ENCODE measurements at regions not wholly inside any gene's neighbourhood (a gene's known extent, or its start where the extent isn't known, plus 50 kb on each side); places are given as distances from the start of the nearest gene placed in this dataset.
"Not testable (repeated sequence)": the region's sequence is repeated elsewhere in the genome, so short reads cannot be mapped to it uniquely, and the experiment has no call there.

DNA sequence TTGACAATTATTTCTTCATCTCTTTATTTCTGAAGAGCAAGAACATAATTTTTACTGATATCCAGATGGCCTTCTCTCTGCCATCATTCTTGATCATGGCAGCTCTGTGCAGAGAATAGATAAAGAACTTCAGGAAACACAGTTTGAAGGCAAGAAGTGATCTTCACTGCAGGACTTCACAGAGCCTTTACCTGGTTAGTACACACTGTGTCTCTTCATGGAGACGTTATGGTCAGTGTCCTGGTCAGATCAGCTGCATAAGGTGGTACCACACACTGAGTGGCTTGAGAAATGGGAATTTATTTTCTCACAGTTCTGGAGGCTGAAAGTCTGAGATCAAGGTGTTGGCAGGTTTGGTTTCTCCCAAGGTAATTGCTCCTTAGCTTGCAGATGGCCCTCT is 129.5 kb downstream of the UTP18 start:
- DNase-seq (ENCODE audit: low spot score), result no peak

DNA sequence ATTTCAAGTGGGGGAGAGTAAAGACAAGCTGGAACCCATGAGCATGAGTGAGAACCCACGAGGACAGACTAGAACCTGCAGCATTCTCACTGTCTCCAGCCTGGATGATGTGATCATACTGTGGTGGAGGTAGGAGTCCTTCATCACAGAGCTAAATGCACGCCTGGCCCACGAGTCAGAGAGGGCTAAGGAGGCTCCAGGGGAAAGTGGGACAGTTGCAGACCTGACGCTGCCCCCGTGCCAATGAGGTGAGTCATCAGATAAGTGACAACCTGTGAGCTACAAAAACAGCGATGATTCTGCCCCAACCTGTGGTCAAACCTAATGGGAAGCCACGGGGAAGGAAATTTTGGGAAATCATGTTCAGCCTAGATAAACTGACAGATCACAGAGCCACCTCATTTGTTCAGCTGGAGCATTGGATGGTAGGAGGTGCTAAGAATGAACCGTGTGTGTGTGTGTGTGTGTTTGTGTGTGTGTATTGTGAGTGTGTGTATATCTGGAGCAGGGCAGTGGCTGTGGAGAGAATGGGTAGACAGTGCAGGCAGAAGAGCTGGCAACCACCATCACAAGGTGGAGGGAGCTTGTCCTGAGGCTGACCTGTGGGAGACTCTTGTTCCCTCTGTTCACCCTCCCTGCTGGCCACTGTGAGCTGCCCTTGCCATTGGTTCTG is 131.8 kb downstream of the UTP18 start:
- DNase-seq (ENCODE audit: low spot score), result no peak

DNA sequence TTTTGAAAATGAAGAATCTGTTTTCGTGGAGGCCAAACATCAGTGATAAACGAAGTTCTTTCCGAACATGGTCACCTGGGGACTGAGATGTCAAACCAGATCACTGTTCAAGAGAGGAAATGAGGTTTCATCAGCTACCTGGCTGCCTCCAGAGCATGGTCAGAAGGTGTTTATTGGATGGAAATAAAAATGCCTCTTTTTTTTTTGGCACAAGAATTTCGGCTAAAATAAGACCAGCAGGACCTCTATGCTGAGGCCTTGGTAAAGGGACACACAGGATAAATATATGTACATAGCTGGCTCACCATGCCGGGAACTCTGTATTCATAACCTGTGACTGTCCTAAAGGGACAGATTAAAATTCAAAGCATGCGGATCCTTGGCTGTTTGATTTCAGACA is 135.3 kb downstream of the UTP18 start:
- DNase-seq (ENCODE audit: low spot score), result no peak

DNA sequence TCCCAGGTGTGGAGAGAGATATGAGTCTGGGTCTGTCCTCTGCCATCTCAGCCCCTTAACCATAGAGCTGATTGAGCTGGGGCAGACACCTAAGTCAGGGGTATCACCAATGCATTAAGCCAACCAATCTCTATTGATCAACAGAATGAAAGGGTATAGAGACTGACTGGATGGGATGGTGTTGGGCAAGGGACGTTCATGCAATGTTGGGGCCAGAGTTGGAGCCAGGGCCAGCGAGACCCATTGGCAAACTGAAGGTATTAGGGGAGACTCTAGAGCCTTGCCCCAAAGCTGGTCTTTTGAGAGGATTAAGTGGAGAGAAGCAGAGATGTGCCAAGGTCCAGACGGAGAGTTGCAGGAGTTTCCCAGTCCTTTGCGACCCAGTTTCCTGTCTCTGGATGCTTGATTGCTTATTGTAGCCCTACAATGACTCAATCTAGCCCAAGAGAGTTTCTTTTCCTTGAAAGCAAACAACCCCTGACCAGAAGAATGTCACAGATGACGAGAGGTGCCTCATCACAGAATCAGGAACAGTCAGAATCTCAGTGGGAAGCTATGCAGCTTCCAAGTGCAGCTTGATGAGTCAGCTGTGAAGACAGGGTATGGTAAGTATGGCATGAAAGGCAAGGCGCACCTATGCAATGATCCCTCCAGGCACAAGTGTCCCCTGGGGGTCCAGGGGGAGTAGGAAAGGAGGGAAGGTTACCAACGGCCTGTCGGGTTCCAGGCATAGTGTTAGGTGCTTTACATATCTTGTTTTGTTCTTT is 137.2 kb downstream of the UTP18 start:
- DNase-seq (ENCODE audit: low spot score), result no peak

DNA sequence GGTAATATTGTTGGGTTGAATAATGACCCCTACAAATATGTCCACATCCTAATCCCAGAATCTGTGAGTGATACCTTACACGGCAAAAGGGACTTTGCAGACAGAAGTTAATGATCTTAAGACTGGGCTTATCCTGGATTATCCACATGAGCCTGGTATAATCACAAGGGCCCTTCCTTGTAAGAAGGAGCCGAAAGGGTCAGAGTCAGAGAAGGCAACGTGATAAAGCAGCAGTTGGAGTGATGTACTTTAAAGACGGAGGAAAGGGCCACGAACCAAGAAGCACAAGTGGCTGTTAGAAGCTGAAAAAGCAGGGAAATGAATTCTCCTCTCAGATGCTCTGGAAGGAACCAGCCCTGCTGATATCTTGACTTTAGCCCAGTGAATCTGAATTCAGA is 137.8 kb downstream of the UTP18 start:
- no peak for DNase-seq (ENCODE audit: low spot score)

DNA sequence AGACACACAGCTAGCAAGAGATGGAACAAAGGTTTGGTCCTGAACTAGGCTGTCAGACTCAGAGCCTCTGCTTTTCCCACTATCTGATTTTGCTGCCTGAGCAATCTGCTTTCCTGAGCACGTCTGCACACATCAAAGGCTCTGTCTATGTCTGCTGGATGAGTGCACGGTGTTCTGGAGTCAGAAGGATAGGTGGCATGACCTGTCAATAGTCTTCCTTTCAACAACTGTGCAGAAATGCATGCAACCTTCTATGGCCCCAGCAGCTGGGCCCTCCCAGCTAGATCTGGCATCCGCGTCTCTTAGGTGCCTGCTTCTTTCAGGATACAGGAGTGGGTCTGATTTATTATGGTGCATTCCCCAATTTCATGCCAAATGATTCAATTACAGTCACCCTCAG is 138.3 kb downstream of the UTP18 start:
- DNase-seq (ENCODE audit: low spot score), result no peak

DNA sequence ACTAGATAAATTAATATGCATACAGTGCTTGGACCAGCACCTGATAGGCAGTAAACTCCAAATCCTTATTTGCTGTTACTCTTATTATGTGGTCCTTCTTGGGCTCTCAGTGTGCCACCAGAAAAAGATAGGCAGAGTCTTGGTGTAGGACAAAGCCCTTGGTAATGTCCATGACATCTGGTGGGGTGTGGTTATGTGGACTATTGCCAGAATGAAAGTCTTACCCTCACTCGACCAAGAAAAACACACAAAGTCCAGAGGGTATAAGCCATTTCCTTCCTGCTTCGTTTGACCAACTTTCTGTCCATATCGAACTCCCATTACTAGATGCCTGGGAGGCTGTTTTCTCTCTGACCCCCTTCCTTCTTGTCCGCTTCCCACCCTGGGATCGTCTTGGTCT is 140.9 kb downstream of the UTP18 start:
- DNase-seq (ENCODE audit: low spot score), result no peak

DNA sequence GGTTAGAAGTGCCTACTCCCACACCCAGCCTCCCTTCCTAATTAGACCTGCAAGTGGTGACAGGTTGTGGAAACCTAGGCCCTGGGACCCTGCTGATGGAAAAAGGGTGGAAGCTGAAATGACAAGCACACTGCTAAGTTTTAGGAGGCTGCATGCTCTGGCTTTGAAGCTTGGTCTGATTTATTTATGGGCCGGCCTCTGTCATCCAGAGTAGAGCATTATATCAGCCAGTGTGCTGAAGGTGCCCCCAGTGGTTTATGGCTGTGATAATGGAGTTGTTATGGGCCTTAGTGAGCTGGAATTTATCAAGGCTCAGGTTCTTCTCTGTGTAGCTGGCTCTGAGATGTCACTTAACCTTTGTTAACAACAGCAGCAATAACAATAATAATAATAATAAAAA is 142.6 kb downstream of the UTP18 start:
- no peak for DNase-seq (ENCODE audit: low spot score)

DNA sequence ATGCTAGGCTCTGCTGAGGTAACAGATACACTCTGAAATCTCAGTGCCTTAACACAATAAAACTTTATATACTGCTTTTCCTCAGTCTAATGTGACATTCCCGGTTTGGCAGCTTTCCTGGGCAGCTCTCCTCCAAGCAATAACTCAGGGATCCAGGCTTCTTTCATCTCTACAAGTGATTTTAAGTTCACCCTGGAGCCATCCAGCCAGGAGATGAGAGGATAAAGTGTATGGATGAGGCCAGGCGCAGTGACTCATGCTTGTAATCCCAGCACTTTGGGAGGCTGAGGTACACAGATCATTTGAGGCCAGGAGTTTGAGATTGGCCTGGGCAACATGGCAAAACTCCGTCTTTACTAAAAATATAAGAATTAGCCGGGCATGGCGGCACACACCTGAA is 147.2 kb downstream of the UTP18 start:
- DNase-seq (ENCODE audit: low spot score), result no peak

DNA sequence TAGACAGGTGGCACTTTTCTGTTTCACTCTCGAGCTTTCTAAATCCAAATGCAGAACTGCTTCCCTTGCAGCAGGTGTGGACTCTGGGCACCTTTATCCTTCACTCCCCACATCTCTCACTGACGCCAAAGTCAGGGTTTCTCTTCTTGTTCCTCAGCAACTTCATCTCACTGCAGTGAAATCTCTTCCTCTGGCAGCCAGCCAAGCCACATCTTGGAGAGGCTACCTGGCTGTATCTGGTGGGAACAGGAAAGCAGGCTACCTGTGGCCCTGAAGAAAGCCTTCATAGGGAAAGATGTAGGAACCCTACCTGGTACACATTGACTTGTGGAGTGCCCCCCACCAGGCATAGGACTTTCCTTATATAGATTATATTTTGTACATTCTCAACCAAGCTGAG is 159.1 kb downstream of the UTP18 start:
- no peak for DNase-seq (ENCODE audit: low spot score)

DNA sequence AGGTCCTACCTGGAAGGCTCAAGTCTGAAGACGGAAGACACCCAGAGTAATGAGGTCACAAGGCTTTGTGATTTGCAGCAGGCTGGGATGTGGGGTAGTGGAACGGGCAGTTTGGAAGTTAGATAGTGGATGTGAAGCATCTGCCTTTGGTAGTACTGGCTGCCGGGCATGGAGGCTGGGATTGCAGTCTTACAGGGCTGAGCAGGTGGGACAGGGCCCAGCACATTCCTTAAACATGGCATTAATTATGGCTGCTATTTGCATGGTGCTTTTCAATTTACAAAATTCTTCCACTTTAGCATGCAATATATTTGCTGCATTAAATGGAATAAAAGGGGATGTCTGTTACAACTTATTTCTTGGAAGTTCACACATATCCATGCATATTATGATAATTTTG is 161.2 kb downstream of the UTP18 start:
- no peak for DNase-seq (ENCODE audit: low spot score)

DNA sequence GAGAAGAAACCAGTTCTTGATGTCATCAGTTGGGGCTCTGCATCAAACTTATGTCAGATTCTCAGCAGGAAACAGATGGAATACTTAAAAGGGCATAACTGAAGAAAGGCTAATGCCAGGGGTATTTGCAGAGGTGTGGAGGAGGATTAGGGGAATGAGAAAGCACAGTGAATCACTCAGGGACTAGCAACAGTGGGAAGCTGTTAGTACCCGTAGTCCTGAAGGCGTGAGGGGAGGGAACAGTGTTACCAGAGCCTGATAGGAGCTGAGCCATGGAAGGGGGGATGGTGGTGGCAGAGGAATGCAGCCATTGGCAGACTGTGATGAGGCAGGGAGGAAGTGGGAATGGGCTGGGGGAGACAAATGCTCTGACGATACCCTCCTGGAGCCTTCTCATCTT is 162.3 kb downstream of the UTP18 start:
- DNase-seq (ENCODE audit: low spot score), result no peak

DNA sequence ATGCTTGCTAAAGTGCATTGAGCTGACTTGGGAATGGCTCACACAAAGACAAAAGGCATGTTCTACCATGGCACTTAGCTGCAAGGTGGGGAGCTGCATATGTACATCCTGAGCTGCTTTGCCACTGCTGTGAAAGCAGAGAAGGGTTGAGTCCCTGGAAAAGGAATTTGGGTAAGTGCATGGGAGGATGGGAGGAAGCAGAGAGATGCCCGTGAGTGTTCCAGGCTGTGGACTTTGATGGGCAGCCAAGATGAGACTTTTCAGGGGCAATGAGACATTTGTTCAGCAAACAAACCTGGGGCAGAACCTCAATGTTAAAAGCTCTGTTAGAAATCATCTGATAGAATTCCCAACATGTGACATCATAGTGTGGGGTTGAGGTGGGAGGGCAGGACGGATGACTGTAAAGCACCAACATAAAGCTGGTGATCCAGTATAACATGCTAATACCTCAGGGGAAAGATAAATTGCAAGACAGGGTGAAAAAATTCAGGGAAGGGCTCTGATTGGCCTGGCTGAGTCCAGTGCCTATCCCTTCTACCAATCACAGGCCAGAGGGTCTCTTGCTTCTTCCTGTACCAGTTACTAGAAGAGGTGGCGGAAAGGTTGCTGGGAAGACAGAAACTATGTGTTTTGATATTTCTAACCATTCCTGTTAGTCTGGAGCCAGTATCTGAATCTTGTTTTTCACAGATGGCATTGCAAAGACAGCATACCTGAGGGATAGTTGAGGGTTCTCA is 163.2 kb downstream of the UTP18 start:
- DNase-seq (ENCODE audit: low spot score), result no peak

DNA sequence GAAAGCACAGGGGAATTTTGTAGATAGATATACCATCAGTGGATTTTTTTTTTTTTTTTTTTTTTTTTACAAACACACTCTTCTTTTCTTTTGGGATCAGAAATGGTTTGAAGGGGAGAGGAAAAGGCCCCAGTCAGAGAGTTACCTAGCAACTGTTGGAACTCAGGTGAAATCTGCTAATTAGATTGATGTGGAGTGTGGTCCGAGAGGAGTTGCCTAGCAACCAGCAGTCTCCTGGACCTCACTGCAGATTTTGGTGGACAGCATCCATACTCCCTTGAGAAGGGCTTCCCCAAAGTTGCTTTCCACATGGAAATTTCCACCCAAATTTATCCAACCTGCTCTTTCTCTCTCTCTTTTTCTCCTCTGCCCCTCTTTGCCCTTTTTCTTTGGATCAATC is 165.4 kb downstream of the UTP18 start:
- no peak for DNase-seq (ENCODE audit: low spot score)

DNA sequence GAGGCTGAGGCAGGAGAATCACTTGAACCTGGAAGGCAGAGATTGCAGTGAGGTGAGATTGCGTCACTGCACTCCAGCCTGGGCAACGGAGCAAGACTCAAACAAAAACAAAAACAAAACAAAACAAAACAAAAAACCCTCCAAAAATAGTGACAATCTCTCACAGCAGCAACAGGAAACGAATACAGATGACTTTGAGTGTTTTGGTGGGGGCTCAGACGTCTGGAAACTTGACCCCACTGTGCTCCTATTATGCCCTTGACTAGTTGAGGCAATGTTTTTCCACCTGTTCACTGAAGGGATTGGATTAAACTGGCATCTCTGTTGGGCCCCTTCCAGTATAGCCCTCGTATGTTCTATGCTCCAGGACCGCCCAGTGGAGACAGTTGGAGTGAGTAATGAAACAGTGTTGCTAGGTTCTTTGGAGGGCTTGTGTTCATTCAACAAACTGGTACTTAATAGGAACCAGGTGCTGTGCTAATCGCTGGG is 167.0 kb downstream of the UTP18 start:
- DNase-seq (ENCODE audit: low spot score), result no peak

DNA sequence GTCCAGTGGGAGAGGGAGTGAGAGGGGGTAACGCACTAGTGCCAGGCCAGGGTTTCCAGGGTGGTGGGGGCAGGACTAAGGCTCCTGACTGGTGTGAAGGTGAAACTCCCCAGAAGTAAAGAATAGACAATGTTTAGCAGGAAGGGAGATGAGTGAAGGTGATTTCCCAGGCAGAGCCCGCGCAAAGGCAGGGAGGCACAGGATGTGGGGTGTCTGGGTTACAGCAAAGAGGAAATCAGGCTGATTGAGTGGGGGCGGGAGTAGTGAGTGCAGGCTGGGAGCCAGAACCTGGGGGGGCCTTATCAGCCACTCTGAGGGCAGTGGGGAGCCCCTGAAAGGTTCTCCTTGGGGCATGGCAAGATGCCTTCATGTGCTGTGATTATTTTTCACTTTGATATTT is 167.5 kb downstream of the UTP18 start:
- no peak for DNase-seq (ENCODE audit: low spot score)

DNA sequence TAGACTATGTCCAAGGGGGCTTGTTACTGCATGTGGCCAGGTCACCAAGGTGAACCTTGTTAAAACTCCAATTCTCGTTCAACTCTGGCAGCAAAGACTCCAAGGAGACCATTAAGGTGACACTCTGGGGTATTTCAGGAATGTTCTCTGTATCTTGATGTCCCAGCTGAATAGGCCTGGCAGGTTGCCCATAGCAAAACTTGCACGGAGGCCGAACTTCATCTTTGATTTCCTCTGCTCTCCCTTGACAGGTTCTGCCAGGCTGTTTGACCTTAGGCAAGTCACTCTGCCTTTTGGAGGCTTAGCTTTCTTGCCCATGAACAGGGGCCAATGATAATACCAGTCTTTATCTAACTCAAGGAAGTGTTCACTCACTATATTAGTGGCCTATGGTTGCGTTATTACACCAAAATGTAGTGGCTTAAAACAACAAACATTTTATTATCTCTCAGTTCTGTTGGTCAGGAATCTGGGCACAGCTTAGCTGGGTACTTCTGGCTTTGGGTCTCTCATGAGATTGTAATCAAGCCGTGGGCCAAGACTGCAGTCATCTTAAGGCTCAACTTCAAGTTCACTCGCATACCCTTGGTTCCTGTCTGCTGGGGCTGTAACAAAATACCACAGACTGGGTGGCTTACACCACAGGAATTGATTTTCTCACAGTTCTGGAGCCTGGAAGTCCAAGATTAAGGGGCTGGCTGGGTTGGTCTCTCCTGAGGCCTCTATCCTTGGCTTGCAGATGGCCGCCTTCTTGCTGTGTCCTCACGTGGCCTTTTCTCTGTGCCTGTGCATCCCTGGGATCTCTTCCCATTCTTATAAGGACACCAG is 168.5 kb downstream of the UTP18 start:
- no peak for DNase-seq (ENCODE audit: low spot score)

DNA sequence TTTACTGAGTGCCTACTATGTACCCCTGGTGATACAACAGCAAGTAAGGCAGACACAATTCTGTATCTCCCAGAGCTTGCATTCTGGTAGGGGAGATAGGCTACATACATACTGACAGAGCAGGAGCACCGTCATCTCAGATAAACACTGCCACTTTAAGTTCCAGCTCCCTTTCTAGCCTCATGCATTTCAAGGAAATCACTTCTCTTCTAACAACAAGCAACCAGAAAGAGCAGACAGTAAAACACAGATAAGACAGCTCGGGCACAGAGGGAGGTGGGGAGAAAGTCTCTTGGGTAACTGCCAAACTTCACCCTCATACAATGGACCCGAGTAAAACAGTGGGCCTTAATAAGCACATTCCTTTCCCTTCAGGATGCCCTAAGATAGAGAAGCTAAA is 169.6 kb downstream of the UTP18 start:
- DNase-seq (ENCODE audit: low spot score), result not testable (repeated sequence)

DNA sequence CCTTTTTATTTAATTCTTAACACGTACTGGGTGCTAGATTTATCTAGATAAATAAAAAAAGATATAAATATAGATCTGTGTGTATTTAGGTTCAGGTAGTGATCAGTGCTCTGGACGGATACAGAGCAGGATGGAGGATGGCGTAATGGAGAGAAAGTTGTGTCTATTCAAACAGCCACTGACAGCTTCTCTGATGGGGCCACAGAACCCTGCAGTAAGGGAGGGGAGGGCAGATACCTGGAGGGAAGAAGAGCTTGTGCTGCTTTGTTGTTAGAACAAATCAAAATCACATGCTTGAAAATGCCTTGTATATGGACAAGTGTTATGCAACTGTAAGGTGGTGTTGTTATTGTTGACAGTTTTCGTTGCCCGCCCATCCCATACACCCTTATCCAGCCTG is 170.2 kb downstream of the UTP18 start:
- no peak for DNase-seq (ENCODE audit: low spot score)

DNA sequence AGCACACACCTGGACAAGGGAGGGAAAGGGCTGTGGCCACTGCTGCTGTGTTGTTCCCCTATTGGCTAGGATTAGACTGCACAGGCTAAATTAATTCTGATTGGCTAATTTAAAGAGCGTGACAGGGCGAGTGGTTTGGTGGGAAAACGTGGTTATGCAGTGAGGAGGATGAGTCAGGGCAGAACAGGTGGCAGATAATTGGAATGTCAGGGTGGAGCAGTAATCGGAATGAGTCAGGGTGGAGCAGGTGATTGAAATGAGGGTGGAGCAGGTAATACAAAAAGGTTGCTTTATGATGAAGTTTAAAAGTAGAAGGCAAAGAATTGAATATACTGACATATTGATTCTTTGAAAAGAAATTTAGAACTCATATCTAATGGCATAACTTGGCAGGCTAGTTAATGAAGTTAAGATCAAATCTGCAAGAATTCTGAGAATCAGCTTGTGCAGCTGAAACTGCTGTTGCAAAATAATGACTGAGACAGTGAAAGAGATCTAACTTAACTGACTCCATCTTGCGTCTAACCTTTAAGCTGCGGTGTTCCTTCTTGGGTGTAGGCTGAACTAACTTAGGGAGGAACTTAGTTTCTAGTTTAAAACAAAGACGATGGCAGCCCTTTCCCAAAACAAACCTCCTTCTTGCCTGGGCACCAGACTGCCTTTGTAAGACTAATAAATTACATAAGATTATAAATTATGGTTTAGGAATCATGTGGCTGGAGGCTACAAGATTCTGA is 174.3 kb downstream of the UTP18 start:
- no peak for DNase-seq (ENCODE audit: low spot score)

DNA sequence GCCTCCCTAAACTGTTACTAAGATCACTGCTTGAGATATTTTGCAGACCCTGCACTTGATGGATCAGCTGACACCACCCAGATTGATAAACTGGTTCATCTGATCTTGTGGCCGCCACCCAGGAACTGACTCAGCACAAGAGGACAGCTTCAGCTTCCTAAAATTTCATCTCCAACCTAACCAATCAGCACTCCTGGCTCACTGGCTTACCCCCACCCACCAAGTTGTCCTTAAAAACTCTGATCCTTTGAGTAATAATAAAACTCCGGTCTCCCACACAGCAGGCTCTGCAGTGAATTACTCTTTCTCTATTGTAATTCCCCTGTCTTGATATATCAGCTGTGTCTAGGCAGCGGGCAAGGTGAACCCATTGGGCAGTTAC is 174.8 kb downstream of the UTP18 start:
- no peak for DNase-seq (ENCODE audit: low spot score)
